SK-N-SH treated with all-trans-retinoic acid at 6 μM for 48 hours (cell line): ENCODE measurements at regions not wholly inside any gene's neighbourhood (a gene's known extent, or its start where the extent isn't known, plus 50 kb on each side); places are given as distances from the start of the nearest gene placed in this dataset.

Experiments
- BACH2 ChIP-seq: fragments of 250-450 bp; sonication (Bioruptor Pico); IDR thresholded peaks from 2 replicates; pipeline ENCODE4 v1.9.0; 2021; ENCODE audit warnings: mild to moderate bottlenecking, borderline replicate concordance
- PATZ1 ChIP-seq: fragments of 250-450 bp; sonication (Bioruptor Pico); IDR thresholded peaks from 2 replicates; pipeline ENCODE4 v1.8.0; 2020; ENCODE audit warnings: mild to moderate bottlenecking, moderate library complexity, borderline replicate concordance
- PPARA ChIP-seq: fragments of 250-450 bp; sonication (Bioruptor Pico); IDR thresholded peaks from 2 replicates; pipeline ENCODE4 v1.5.0; 2020; ENCODE audit warnings: mild to moderate bottlenecking, borderline replicate concordance
- RARB ChIP-seq: fragments of 250-450 bp; sonication (Bioruptor Pico); IDR thresholded peaks from 2 replicates; pipeline ENCODE4 v1.8.0; 2021; ENCODE audit warnings: mild to moderate bottlenecking, moderate library complexity
- TCF4 ChIP-seq: fragments of 250-450 bp; sonication (Bioruptor Pico); IDR thresholded peaks from 2 replicates; pipeline ENCODE4 v1.8.0; 2021; ENCODE audit warnings: mild to moderate bottlenecking, moderate library complexity, borderline replicate concordance
- ZC3H10 ChIP-seq: fragments of 250-450 bp; sonication (Bioruptor Pico); IDR thresholded peaks from 2 replicates; pipeline ENCODE4 v1.5.1; 2021; ENCODE audit warnings: mild to moderate bottlenecking, moderate library complexity
- ZFP3 ChIP-seq: fragments of 250-450 bp; sonication (Bioruptor Pico); IDR thresholded peaks from 2 replicates; pipeline ENCODE4 v1.5.0; 2020; ENCODE audit warnings: mild to moderate bottlenecking, moderate library complexity
- ZNF565 ChIP-seq: fragments of 450-650 bp; formaldehyde crosslinking; conservative IDR thresholded peaks from 2 replicates; pipeline ENCODE4 v1.5.0; 2020; ENCODE audit warnings: low read depth, mild to moderate bottlenecking, moderate library complexity

GRCh38 chr9:103819936-103820335, 274.2 kb upstream of the SMC2 start:
- TF ChIP-seq PATZ1 (CRISPR knock-in tag) (no peak), PPARA (CRISPR knock-in tag) (no peak), RARB (CRISPR knock-in tag) (no peak), ZC3H10 (CRISPR knock-in tag) (no peak), ZFP3 (CRISPR knock-in tag) (no peak), BACH2 (CRISPR knock-in tag) (no peak), TCF4 (CRISPR knock-in tag) (no peak), ZNF565 (CRISPR knock-in tag) (no peak)
